HepG2 (cell line): ENCODE measurements at regions not wholly inside any gene's neighbourhood (a gene's known extent, or its start where the extent isn't known, plus 50 kb on each side); places are given as distances from the start of the nearest gene placed in this dataset.

Experiments used
- ATAC-seq: fragments of 200-7000 bp; cut with Tn5 transposase; 3 replicates; pipeline ENCODE4 v1.9.1; 2020; ENCODE audit warnings: mild to moderate bottlenecking, moderate library complexity
- BruUV-seq: library from RNA; stranded (reverse); fragments of 400-500 nt; replicated peaks from 2 replicates; lab custom pipeline; 2021; lab: Mats Ljungman, UMichigan
- CTCF ChIA-PET: fragments of 300-600 bp; formaldehyde crosslinking; extraction: SDS; loops from one replicate; lab custom pipeline; 2021; ENCODE audit warnings: low total read pairs, inconsistent platforms, low intra/inter-chr PET ratio; lab: Yijun Ruan, JAX
- POLR2A ChIA-PET: fragments of 350-600 bp; sonication (Branson Sonifier 250); formaldehyde crosslinking; loops from one replicate; lab custom pipeline; 2020; ENCODE audit warnings: antibody characterized with exemption, inconsistent platforms; lab: Yijun Ruan, JAX
- DNase-seq: peaks from one replicate; pipeline ENCODE4 v3.0.0-alpha.2; 2015; ENCODE audit warnings: low spot score
- FAIRE-seq: peaks from 3 replicates; lab custom pipeline; 2011; peaks lifted over from hg19 to GRCh38; lab: Jason Lieb, UNC
- H2AFZ ChIP-seq: one replicate; pipeline ENCODE4 v1.6.1; 2011; ENCODE audit warnings: low read length, inconsistent platforms
- H3K27ac ChIP-seq: fragments of 300-600 bp; 3 replicates; pipeline ENCODE4 v1.8.0; 2011; ENCODE audit warnings: mixed run types, mild to moderate bottlenecking, mixed read lengths, low read length, inconsistent platforms; ENCODE audit not compliant: insufficient read depth; ENCODE audit errors: extremely low read length
- H3K27me3 ChIP-seq, 2 experiments: fragments of 200-600 bp in 1 of 2; 2 replicates in 1 of 2; 3 replicates in 1 of 2; pipeline versions ENCODE4 v1.6.0 to v1.8.0; 2011; ENCODE audit warnings: low read length in 2 of 2, mild to moderate bottlenecking in 2 of 2, moderate library complexity in 2 of 2, inconsistent platforms in 1 of 2; ENCODE audit not compliant: insufficient read depth in 2 of 2, control insufficient read depth in 1 of 2
- H3K36me3 ChIP-seq, 2 experiments: fragments of 200-600 bp in 1 of 2; replicated peaks in 1 of 2; 2 replicates in 1 of 2; 3 replicates in 1 of 2; pipeline versions ENCODE4 v1.5.1 to v1.8.0; 2011; ENCODE audit warnings: low read length in 2 of 2, inconsistent platforms in 1 of 2; ENCODE audit not compliant: insufficient read depth in 2 of 2, control insufficient read depth in 1 of 2
- H3K4me1 ChIP-seq: 2 replicates; pipeline ENCODE4 v1.5.1; 2012; ENCODE audit warnings: low read length, inconsistent platforms; ENCODE audit not compliant: insufficient read depth
- H3K4me2 ChIP-seq: 2 replicates; pipeline ENCODE4 v1.6.0; 2011; ENCODE audit warnings: low read depth, low read length, inconsistent platforms
- H3K4me3 ChIP-seq, 3 experiments: fragments of 200-600 bp in 1 of 3; sonication (generic), shearing (Covaris generic) in 1 of 3; replicated peaks in 1 of 3; 2 replicates each; pipeline ENCODE4 v1.5.1; 2011 to 2016; ENCODE audit warnings: low read length in 3 of 3, inconsistent platforms in 2 of 3, low read depth in 2 of 3, mild to moderate bottlenecking in 2 of 3, control low read depth in 1 of 3, mixed read lengths in 1 of 3; ENCODE audit not compliant: insufficient read depth in 1 of 3
- H3K79me2 ChIP-seq: one replicate; pipeline ENCODE4 v1.6.1; 2011; ENCODE audit warnings: low read length, inconsistent platforms; ENCODE audit not compliant: insufficient read depth
- H3K9ac ChIP-seq: 2 replicates; pipeline ENCODE4 v1.6.0; 2011; ENCODE audit warnings: mild to moderate bottlenecking, low read depth, low read length, inconsistent platforms; ENCODE audit not compliant: insufficient read depth
- H3K9me3 ChIP-seq: 2 replicates; pipeline ENCODE4 v1.5.1; 2012; ENCODE audit warnings: mild to moderate bottlenecking, low read length
- H4K20me1 ChIP-seq: 2 replicates; pipeline ENCODE4 v1.6.0; 2011; ENCODE audit warnings: inconsistent platforms, mild to moderate bottlenecking, low read length, moderate library complexity; ENCODE audit not compliant: insufficient read depth
- ETS1 ChIP-seq: sonication (generic); formaldehyde crosslinking; IDR thresholded peaks from 2 replicates; pipeline ENCODE4 v1.4.0; 2020; ENCODE audit warnings: missing genetic modification reagents
- MATR3 ChIP-seq: sonication (generic); formaldehyde crosslinking; IDR thresholded peaks from 2 replicates; pipeline ENCODE4 v1.4.0; 2020; ENCODE audit warnings: missing genetic modification reagents
- MAZ ChIP-seq, 2 experiments: sonication (generic) in 1 of 2; formaldehyde crosslinking in 1 of 2; IDR thresholded peaks; 2 replicates each; pipeline versions ENCODE4 v1.5.0 to v1.6.1; 2012 to 2020; ENCODE audit warnings: low read depth in 2 of 2, mild to moderate bottlenecking in 2 of 2, borderline replicate concordance in 1 of 2, improper control_type of control experiment in 1 of 2, low read length in 1 of 2, missing genetic modification reagents in 1 of 2, moderate library complexity in 1 of 2
- MXI1 ChIP-seq: IDR thresholded peaks from 3 replicates; pipeline ENCODE4 v1.6.1; 2012; ENCODE audit warnings: low read depth, low read length, inconsistent platforms, borderline replicate concordance
- POGZ ChIP-seq: sonication (generic); formaldehyde crosslinking; IDR thresholded peaks from 2 replicates; pipeline ENCODE4 v1.4.0; 2020; ENCODE audit warnings: mild to moderate bottlenecking, missing genetic modification reagents
- PPARG ChIP-seq: conservative IDR thresholded peaks from 2 replicates; pipeline ENCODE4 v1.6.1; 2016; ENCODE audit warnings: missing biosample characterization, missing genetic modification reagents
- RELA ChIP-seq: sonication (generic); formaldehyde crosslinking; IDR thresholded peaks from 2 replicates; pipeline ENCODE4 v1.4.0; 2020; ENCODE audit warnings: missing genetic modification reagents
- U2AF1 ChIP-seq: fragments of 200-400 bp; formaldehyde crosslinking; optimal IDR thresholded peaks from 2 replicates; pipeline ENCODE3; 2017; ENCODE audit warnings: mild to moderate bottlenecking, low read depth, low read length
- ZBTB4 ChIP-seq: sonication (generic); formaldehyde crosslinking; IDR thresholded peaks from 2 replicates; pipeline ENCODE4 v1.4.0; 2020; ENCODE audit warnings: missing genetic modification reagents, mild to moderate bottlenecking, borderline replicate concordance
- ZFP37 ChIP-seq: sonication (generic); formaldehyde crosslinking; IDR thresholded peaks from 2 replicates; pipeline ENCODE4 v1.4.0; 2020; ENCODE audit warnings: missing genetic modification reagents, borderline replicate concordance
- ZMAT3 ChIP-seq: sonication (generic); formaldehyde crosslinking; conservative IDR thresholded peaks from 2 replicates; pipeline ENCODE4 v1.7.0; 2021; ENCODE audit warnings: missing genetic modification reagents
- ZNF354B ChIP-seq: sonication (generic); formaldehyde crosslinking; IDR thresholded peaks from 2 replicates; pipeline ENCODE4 v1.8.0; 2022; ENCODE audit warnings: mild to moderate bottlenecking, missing genetic modification reagents
- ZNF569 ChIP-seq: sonication (generic); formaldehyde crosslinking; IDR thresholded peaks from 2 replicates; pipeline ENCODE4 v1.5.0; 2020; ENCODE audit warnings: mild to moderate bottlenecking, missing genetic modification reagents, moderate library complexity, borderline replicate concordance
- ZNF576 ChIP-seq: sonication (generic); formaldehyde crosslinking; IDR thresholded peaks from 2 replicates; pipeline ENCODE4 v1.4.0; 2020; ENCODE audit warnings: mild to moderate bottlenecking, missing genetic modification reagents
- ZSCAN29 ChIP-seq: sonication (generic); formaldehyde crosslinking; conservative IDR thresholded peaks from 2 replicates; pipeline ENCODE4 v1.4.0; 2020; ENCODE audit warnings: mild to moderate bottlenecking, missing genetic modification reagents
- WGBS: methylation state at CpG from one replicate; pipeline ENCODE4 v1.1.6; 2017; ENCODE audit warnings: low lambda C conversion rate; 5-methylcytosine and 5-hydroxymethylcytosine counted together
- in situ Hi-C: cut with HindIII; loops from 2 replicates; pipeline ENCODE4 v1.10.0; 2017; ENCODE audit warnings: low pct_unique_long_range_greater_than_20kb; ENCODE audit not compliant: extremely low pct_ligation_motif_present
- intact Hi-C: fragments of 100-400 bp; cut with micrococcal nuclease; formaldehyde crosslinking; loops from one replicate; pipeline ENCODE4 v1.10.0; 2022; ENCODE audit not compliant: unreplicated experiment

- DNase-seq (no peak), ATAC-seq (no peak), FAIRE-seq (no peak)
- Histone ChIP-seq H2AFZ (no peak overlapping the region), H3K4me2 (no peak overlapping the region), H3K27ac (no peak overlapping the region), H3K4me3 (no peak overlapping the region), H3K79me2 (no peaks in the 10 kb centered on the region), H3K9me3 (peaks cover 7% of the 10 kb centered on the region; the same call in 1 of the 2 replicates), H3K27me3 (no peaks in the 10 kb centered on the region), H3K36me3 (no peaks in the 10 kb centered on the region), H4K20me1 (no peaks in the 10 kb centered on the region), H3K4me1 (no peaks in the 10 kb centered on the region), H3K9ac (no peak overlapping the region)
- ChIA-PET POLR2A (no interaction called here), CTCF (no interaction called here)
- TF ChIP-seq ETS1 = no peak
- no peak for TF ChIP-seq MAZ (IDR thresholded peaks at IDR 0.05; ENCODE audit: borderline replicate concordance, low read depth, low read length)
- no peak for TF ChIP-seq MAZ (CRISPR knock-in tag; IDR thresholded peaks at IDR 0.05; ENCODE audit: low read depth)
- no peak for TF ChIP-seq MXI1
- TF ChIP-seq ZFP37 (CRISPR knock-in tag) = no peak
- TF ChIP-seq RELA (CRISPR knock-in tag) = no peak
- in situ Hi-C loops (no loop called here), intact Hi-C loops (no loop called here)
- WGBS = 38% methylated on average over 6 of the region's 12 CpGs
- BruUV-seq = no TSS peak
These were observed 765.4 kb downstream of the TRIML1 start for GRCh38 chr4:188904617-188905016.

GRCh38 chr4:188905248-188905647 lies 766.0 kb downstream of the TRIML1 start:
- no peak overlapping the region for H3K4me2 ChIP-seq
- H3K9ac ChIP-seq = no peak overlapping the region
- POLR2A ChIA-PET = no interaction called here
- H3K79me2 ChIP-seq = no peaks in the 10 kb centered on the region
- ATAC-seq (no peak), FAIRE-seq (no peak), DNase-seq (no peak)
- no peaks in the 10 kb centered on the region for H4K20me1 ChIP-seq
- no peaks in the 10 kb centered on the region for H3K4me1 ChIP-seq
- H3K36me3 ChIP-seq = no peaks in the 10 kb centered on the region
- intact Hi-C loops = no loop called here
- no peak overlapping the region for H3K27ac ChIP-seq
- H3K27me3 ChIP-seq = no peaks in the 10 kb centered on the region
- H2AFZ ChIP-seq = no peak overlapping the region
- H3K9me3 ChIP-seq = peaks cover 2% of the 10 kb centered on the region; the same call in 1 of the 2 replicates
- no peak overlapping the region for H3K4me3 ChIP-seq
- in situ Hi-C loops = no loop called here
- CTCF ChIA-PET = no interaction called here
- 7% methylated on average over 5 of the region's 18 CpGs for WGBS
- no TSS peak for BruUV-seq
- TF ChIP-seq ZSCAN29 (CRISPR knock-in tag) (no peak), PPARG (CRISPR knock-in tag) (no peak), MATR3 (no peak), ZNF354B (CRISPR knock-in tag) (no peak), ZNF569 (no peak), ZBTB4 (CRISPR knock-in tag) (no peak), ZMAT3 (no peak), POGZ (CRISPR knock-in tag) (no peak), U2AF1 (no peak), ZNF576 (no peak)
